ENCODE measurements at regions not wholly inside any gene's neighbourhood (a gene's known extent, or its start where the extent isn't known, plus 50 kb on each side); places are given as distances from the start of the nearest gene placed in this dataset.

- no peak for TF ChIP-seq EZH2phosphoT487 (IDR thresholded peaks at IDR 0.05; ENCODE audit: low read depth)
- TF ChIP-seq CTCF (IDR thresholded peaks at IDR 0.05; ENCODE audit: low read depth, low read length), result no peak
Observed at GRCh38 chr2:4909346-4910009, 782.7 kb upstream of the SOX11 start.

Data from OCI-LY3 (cell line).